H54 (cell line): ENCODE measurements at regions not wholly inside any gene's neighbourhood (a gene's known extent, or its start where the extent isn't known, plus 50 kb on each side); places are given as distances from the start of the nearest gene placed in this dataset.
"Not testable (repeated sequence)": the region's sequence is repeated elsewhere in the genome, so short reads cannot be mapped to it uniquely, and the experiment has no call there.

Experiments
- DNase-seq: peaks from one replicate; pipeline ENCODE4 v3.0.0; 2011; ENCODE audit warnings: low spot score, mixed read lengths; ENCODE audit not compliant: insufficient read length
- FAIRE-seq: peaks from 3 replicates; lab custom pipeline; 2011; peaks lifted over from hg19 to GRCh38; lab: Jason Lieb, UNC
- POLR2A ChIP-seq: IDR thresholded peaks from 2 replicates; pipeline ENCODE4 v1.6.1; 2011; ENCODE audit warnings: low read depth, mild to moderate bottlenecking, low read length

DNA sequence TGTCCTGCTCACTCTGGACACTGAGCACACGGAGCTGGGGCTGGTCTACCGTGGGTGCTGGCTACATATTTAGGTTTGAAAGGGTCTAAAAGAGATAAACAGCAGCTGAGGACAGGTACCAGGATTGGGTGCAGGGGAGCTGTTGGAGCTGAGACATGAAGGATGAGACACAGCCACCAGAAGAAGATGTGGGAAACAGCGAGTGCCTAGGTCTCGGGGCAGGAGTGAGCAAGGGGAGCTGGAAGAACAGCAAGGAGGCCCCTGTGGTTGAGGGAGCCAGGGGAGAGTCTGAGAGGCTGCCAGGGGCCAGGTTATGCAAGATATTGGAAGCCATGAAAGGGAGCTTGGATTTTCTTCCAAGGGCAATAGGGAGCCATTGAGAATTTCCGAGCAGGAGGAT is 434.0 kb upstream of the SULF2 start:
- no peak for TF ChIP-seq POLR2A
- no peak for FAIRE-seq
- no peak for DNase-seq

DNA sequence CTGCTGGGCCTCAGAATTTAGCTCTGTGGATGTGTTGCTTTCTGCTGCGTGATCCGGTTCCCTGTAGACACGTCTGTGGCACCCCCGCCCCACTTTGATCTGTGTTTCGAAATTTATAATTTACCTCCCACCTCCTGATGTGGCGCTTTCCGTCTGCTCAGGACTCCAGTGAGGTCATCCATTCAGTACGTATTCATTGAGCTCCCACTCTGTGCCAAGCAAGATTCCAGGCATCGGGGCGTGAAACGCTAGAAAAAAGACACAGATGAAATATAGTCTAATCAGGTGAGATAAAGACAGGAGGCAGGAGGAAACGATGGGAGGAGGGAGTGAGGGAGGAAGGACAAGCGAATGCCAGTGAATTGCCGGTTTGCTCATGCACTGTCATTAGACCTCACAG is 431.9 kb upstream of the SULF2 start:
- DNase-seq (no peak), FAIRE-seq (no peak)
- TF ChIP-seq POLR2A = no peak

DNA sequence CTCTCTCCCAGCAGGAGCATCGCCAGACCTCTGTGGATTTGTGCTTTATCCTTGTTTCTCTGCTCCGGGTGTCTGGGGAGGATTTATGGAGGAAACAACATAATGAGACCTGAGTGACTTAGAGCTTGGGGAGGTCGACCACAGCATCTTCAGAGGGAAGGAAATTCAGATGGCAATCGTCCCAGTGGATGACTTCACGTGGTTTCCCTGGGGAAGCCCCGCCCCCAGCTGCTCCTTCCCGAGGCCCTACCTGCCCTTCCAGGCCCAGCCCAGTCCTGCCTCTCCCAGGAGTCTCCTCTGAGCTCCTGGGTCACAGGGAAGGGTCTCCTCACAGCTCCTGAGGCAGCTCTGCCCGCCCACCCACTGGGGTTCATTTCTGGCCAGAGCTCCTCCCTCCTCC is 430.3 kb upstream of the SULF2 start:
- DNase-seq (no peak), FAIRE-seq (no peak)
- TF ChIP-seq POLR2A = no peak

DNA sequence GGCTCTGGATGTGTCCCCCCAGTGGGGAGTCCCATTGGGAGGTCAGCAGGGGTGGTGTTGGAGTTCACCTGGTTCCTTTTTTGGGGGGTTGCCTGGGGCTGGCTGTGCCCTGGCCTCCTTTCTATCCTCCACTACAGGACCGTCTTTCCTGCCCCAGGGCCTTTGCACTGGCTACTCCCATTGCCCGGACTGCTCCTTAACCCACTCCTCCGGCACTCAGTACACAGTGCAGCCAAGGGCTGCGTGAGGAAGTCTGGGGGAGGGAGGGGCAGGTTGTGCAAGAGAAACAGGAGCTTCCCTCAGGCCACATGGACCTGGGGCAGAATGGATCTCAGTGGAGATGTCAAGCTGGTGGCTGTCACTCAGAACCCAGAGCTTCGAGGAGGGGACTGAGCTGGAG is 429.3 kb upstream of the SULF2 start:
- FAIRE-seq (no peak), DNase-seq (no peak)
- no peak for TF ChIP-seq POLR2A

DNA sequence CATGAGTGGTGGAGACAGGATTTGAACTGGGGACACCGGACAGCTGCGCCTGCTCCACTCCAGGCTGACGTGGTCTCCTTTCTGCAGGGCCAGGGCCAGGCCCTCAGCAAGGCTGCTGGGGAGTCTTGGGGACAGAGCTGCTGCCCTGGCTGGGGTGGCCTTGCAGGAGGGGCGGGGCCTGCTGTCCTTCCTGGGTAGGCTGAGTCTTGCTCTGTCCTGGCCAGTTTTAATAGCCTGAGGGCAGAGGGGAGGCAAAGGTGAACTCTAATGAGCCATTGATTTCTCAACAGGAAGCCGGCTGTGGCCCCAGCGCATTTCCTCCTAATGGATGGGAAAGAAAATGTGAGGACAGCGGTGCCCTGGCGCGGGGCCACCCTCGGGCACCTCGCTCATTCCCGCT is 428.4 kb upstream of the SULF2 start:
- not testable (repeated sequence) for FAIRE-seq, DNase-seq

DNA sequence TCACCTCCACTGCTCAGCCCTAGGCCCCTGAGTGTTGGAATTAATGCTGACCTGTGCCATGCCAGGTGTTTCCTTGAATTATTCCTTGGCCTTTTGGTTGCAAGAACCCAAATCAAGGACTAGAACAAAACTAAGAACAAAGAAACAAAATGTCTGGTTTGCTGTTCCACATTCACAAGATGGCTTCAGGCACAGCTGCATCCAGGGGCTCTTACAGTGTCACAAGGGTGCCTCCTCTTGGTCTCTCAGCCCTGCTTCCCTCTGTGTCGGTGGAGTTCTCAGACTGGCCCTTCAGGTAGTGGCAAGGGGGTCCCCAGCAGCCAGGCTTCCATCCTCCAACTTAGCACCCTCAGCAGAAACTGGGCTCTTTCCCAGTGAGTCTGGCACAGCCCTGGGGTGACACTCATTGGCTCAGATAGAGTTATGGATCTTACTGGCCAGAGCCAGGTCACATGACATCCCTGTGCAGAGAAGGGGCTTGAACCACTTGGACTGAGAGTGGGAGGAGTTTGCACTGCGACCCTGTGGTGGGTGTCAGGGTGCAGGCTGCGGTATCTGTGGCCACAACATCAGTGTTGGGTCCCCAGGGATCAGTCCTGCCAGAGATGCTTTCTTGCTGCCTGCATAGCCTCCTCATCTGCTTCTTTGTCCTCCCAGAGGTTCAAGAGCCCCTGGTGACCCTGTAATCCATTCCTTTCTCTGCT is 427.7 kb upstream of the SULF2 start:
- FAIRE-seq (no peak), DNase-seq (no peak)
- no peak for TF ChIP-seq POLR2A

DNA sequence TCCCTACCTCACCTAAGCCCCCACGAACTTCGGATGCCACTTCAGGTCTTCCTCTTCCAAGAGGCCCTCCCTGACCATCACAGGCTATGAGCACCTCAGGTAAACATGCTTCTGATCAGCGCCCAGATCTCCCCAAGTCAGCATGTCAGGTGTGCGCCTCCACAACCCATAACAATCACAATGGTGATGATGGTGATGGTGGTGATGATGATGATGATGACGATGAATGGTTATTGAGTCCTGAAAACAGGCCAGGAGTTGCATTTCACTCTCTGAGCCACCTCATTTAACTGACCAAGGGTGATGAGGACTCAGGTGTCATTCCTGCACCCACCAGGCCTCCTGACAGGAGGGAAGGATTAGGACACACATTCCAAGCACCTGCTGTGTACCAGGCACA is 426.6 kb upstream of the SULF2 start:
- DNase-seq (no peak), FAIRE-seq (no peak)
- no peak for TF ChIP-seq POLR2A

DNA sequence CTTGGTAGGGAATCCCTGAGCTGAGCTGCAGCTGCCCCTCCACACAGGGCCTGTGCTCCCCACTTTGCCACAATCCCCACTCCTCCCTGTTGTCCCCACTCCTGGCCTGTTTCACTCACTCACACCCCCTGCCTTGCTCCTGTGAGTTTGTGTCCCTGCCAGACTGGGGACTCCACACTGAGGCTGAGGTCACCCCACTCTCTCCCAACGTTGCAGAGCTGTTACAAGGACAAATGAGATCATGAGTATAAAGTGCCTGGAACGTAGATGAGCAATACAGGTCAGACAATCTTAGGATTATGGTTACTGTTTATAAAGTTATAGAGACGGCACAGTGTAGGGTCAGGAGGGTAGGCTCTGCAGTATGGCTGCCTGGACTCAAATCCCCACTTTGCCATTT is 426.0 kb upstream of the SULF2 start:
- no peak for DNase-seq
- TF ChIP-seq POLR2A = no peak
- no peak for FAIRE-seq

DNA sequence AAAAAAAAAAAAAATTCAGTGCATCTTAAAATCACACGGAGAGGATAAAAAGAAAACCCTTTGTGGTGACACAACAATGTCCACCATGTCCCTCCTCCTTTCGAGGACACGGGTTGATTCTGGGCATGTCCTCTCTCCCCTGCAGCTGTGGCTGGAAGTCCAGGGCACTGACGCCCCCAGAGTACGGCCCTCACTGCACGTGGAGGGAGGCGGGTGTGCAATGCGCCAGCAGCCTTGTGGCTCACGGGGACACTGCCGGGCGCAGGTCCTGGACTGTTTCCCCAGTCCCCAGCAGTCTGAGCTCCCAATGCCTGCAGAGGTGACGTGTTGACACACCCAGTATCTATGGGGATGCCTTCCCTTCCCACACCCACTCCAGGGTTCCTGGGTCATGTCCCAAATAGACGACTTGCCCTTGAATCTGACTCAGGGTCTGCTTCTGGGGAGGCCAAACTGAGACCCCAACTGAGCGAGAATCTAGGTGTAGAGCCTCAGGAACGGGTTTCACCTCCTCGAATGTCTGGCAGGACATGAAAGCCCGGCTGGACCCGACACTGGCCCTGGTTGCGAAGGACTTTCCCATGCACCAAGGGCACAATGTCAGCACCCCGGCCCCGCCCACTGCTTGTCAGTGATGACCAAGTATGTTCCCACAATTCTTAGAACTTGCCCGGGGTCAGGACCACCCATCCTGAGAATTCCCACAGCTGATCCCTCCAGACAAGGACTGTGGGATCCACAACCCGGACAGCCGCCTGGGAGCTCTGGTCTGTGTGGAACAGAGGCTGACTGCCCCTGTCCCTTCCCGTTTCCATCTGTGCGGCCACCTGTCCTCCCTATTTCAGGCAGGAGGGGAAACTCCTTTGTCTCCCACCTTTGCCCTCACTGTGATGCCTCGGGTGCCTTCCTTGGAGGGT is 425.1 kb upstream of the SULF2 start:
- FAIRE-seq = no peak
- TF ChIP-seq POLR2A = no peak
- DNase-seq = no peak

DNA sequence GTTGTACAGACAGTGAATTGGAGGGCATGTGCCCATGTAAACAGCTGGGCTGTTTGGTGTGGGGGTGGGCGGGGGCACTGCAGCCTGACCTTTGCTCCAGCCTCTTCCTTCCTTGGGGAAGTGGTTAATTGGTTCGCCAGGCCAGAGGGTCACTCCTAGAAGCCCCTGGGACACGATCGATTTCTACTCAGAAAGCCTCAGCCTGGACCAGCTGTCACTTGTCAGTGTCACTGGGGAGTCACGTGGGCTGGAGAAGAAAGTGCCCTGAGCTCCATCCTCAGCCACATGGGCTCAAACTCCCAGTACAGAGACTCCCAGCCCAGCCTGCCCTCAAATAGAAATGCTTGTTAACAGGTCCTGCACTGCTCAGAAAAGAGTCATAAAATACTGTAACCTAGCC is 423.8 kb upstream of the SULF2 start:
- FAIRE-seq (no peak), DNase-seq (no peak)
- TF ChIP-seq POLR2A = no peak

DNA sequence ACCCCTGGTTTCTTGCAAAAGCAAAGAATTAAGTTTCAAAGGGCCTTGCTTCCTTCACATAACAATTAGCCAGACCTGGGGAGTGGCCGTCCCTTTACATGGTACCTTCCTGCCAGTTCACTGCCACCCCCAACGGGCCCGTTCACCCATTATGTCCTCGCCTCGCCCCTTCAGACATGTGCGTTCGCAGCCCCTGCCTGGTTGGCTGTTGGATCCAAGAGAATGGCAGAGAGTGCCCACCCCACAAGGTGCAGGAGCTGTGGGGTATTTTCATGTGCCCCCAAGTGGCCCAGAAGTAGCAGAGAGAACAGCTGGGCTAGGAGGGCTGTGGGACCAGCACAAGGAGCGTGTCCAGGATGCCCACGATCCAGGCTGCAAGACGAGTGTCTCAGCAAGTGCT is 422.9 kb upstream of the SULF2 start:
- FAIRE-seq (no peak), DNase-seq (no peak)
- TF ChIP-seq POLR2A = no peak

DNA sequence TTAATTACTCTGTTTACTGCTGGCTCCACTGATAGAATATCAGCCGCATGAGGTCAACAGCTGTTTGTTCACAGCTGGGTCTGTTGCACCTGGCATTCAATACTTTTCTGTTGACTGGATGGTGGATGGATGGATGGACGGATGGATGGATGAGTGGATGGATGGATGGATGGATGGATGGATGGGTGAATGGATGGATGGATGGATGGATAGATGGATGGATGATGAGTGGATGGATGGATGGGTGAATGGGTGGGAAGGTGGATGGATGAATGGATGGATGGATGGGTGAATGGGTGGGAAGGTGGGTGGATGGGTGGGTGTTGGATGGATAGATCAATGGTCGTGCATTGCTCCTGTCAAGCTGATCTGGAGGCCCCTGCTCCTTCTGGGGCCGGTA is 422.2 kb upstream of the SULF2 start:
- FAIRE-seq = no peak
- no peak for DNase-seq
- TF ChIP-seq POLR2A = no peak

DNA sequence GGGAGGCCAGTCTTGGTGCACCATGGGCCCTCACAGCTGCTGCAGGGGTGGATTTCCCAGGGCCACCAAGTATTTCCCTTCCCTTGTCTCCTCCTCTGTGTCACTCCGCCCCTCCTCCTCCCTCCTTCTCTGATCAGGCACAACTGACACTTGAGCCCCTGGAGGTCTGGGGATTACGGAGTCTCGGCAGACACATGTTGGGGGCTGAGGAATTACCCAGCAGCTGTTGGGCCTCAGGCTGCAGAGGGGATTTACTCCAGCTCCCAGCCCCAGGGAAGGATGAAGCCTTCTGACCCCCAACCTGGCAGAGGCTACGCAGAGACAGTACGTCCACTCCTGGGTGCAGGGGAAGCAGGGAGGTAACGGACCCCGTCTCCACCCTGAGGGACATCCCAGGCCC is 420.5 kb upstream of the SULF2 start:
- no peak for FAIRE-seq
- no peak for DNase-seq
- no peak for TF ChIP-seq POLR2A

DNA sequence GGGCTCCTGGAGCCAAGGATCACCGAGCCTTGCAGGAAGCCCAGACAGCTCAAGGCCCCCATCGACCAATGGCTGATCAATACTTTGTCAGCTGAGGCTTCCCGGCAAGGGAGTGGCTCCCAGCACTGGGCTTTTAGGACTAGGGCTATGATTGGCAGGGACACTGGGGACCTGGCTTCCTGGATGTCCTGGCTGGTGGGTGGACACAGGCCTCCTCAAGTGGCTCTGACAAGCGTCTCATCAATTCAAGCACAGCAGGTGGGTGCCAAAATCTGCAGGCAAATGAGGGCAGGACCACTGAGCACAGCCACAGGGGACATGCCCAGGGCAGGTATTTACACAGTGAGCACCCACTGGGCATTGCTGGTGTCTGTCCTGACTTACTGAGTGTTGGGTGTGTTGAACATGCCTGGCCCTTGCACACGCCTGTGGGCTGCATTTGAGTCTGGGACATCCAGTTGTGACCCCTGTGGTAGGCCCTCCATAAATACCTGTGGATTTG is 420.1 kb upstream of the SULF2 start:
- FAIRE-seq = no peak

More for the DNA sequence above, 420.1 kb upstream of the SULF2 start:
- no peak for DNase-seq
- no peak for TF ChIP-seq POLR2A
